GM18519 (cell line): ENCODE measurements at regions not wholly inside any gene's neighbourhood (a gene's known extent, or its start where the extent isn't known, plus 50 kb on each side); places are given as distances from the start of the nearest gene placed in this dataset.

Experiments
- ATAC-seq: cut with Tn5 transposase; IDR thresholded peaks from one replicate; pipeline ENCODE4 v1.9.1; 2021; ENCODE audit warnings: mild to moderate bottlenecking, moderate library complexity; ENCODE audit not compliant: unreplicated experiment, low FRiP score

DNA sequence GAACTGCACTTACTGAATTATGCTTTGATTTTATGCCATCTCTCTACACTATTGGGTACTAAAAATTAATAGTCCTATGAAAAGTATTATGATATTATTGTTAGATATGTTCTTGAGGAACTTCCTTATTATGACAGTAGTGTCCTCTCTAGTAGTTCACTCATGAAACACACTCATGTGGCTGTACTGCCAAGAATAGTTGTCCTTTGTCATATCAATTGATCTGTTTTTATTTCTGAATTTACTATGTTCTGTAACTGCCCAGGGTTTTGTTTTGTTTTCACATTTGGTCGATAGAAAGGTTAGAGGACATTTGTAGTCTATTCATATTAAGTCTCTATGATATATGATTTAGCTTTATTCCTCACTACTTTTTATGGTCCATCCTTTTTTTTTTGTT lies 215.2 kb downstream of the PPARGC1A start:
- no peak for ATAC-seq

DNA sequence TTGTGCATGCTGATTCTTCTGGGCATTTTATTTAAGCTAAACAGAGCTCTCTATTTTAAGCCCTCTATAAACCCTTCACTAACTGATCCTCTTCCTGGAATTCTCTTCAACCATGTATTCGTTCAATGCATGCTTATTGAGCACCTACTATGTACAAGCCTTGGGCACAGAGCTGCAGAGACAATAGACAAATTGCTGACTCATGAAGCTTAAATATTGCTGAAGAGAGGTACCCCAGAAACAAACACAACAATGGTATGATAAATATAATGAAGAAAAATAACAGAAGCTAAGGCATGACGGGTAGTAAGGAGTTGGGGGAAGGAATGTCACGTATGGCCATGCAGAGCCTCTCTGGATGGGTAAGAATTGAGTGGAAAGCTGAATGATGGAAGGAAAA lies 222.2 kb downstream of the PPARGC1A start:
- ATAC-seq, result no peak

DNA sequence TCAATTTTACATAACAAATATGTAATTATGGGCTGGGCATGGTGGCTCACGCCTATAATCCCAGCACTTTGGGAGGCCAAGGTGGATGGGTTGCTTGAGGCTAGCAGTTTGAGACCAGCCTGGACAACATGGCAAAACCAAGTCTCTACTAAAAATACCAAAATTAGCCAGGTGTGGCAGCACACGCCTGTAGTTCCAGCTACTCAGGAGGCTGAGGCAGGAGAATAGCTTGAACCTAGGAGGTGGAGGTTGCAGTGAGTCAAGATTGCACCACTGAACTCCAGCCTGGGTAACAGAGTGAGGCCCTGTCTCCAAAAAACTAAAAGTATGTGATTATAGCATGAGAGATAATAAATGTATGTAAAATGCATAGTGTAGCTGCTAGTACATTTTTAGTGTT lies 229.0 kb downstream of the PPARGC1A start:
- no peak for ATAC-seq

DNA sequence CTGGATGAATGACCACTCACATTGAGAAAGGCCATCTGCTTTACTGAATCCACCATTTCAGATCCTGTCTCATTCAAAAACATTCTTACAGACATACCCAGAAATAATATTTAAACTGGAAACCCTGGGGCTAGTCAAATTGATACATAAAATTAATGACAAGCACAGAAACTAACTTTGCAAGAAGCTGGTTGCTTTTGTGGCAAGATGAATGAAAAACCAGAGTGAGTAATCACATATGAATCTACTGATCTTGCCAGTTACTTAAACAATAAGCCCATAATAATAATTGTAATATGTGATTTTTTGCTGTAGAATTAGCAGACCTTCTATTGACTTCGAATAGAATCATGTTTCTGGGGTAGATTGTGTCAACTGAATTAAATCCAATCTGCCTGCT lies 235.1 kb downstream of the PPARGC1A start:
- ATAC-seq, result no peak

DNA sequence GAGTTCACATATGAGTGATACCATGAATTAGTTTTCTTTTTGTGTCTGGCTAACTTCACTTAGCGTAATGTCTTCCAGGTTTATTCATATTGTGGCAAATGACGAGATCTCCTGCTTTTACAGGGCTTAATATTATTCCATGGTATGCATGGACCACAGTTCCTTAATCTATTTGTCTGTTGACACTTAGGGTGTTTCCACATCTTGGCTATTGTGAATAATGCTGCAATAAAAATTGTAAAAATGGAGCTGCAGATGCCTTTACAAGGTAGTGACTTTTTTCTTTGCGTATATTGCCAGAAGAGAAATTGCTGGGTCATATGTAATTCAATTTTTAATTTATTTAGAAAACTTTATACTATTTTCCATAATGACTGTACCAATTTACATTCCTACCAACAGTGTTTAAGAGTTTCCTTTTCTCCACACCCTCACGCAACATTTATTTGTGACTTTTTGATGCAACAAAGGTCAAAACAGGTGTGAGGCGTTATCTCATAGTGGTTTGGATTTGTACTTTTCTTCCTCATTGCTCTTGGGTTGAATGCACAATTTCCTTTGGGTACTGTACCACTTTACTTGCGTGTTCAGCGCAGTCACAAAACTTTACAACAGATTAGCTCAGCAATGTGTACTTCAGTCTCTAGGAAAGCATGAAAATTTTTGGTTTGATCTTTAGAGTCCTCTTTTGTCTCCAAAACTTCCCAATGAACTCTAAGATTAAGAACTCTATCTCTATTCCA lies 240.8 kb downstream of the PPARGC1A start:
- no peak for ATAC-seq

DNA sequence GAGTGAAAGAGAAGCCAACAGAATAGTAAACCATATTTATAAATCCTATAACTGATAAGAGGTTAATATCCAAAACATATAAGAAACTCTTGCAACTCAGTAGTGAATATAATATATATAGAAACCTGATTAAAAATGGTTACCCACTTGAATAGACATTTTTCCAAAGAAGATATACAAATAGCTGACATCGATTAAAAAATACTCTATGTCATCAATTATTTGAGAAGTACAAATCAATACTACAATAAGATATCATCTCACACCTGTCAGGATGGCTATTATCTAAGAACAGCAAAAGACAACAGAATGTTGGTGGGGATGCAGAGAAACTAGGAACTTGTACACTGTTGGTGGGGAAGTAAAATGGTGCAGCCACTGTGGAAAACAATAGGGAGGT lies 254.4 kb downstream of the PPARGC1A start:
- ATAC-seq, result no peak

DNA sequence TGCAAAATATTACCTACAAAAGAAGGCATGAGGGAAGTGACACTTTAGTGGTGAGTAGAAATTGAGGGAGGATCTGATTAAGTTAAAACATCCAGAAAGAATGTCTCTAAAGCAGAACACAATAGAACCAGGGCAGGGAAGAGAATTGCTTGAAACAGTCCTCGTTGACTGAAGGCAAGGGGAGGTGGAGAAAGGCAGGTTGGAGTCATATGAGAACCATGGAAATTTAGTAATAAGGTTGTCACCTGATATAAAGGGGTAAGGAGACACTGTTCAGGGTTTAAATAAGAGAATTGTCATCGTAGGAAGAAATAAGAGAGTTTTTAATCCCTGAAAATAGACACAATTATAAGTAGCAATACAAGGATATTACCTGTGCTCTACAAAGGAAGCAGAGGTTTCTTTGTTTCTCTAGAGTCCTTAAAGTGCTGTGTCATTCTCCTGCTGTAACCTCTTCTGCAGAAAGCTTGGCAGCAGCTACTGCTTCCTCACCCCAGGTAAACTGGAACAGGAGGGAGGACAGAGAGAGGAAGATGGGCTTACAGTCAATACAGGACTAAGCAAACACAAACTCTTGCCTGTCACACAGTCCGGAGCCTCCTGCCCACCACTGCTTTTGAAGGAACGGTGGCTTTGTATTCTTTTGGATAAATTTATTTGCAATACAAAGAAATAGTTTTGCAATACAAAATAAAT lies 258.4 kb downstream of the PPARGC1A start:
- no peak for ATAC-seq

DNA sequence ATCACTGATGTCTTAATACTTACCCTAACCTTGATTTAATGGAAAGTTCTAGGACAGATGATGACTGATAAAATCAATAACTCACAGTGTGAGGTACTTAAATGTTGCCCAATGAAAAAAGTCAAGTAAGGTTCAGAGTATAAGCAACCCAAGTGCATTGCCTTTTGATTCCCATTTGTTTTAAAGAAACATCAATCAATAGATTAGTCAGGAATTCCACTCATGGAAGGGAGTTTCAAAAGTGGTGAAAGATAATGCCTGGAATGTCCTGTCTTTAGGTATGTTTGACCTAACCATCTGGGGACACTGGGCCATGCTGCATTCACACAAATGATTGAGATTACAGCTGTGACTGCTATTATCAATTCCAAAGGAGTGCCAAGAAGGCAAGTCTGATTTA lies 259.7 kb downstream of the PPARGC1A start:
- no peak for ATAC-seq

DNA sequence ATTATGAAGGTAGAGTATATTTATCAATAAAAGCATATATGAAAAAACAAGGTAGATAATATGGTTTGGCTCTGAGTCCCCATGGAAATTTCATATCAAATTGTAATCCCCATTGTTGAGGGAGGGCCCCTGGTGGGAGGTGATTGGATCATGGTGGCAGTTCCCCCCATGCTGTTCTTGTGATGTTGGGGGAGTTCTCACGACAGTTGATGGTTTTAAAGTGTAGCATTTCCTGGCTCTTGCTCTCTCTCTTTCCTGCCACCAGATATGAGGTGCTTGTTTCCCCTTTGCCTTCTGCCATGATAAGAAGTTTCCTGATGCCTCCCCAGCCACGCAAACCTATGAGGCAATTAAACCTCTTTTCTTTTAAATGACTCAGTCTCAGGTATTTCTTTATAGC lies 260.4 kb downstream of the PPARGC1A start:
- ATAC-seq, result no peak

DNA sequence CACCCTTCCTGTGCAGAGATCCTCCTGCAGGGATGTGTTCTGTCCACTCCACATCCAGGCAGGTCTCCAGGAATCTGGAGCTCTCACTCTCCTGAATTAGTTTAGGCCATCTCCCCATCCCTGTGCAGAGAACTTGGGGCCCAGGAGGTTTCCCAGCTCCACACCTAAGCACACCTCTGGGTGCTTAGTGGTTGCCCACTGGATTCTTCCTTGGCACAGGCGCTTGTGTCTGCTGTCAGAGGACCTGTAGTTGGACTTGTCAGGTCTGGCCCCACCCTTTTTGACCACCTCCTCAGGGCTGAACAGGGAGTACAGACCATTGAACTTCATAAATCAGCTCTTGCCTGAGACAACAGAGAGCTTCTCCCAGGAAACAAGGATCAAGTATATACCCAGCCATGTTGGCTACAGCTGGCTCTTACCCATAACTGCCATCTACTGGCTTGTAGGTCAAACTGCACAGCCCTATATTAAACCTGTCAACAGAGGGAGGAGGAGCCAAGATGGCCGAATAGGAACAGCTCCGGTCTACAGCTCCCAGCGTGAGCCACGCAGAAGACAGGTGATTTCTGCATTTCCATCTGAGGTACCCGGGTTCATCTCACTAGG lies 275.5 kb downstream of the PPARGC1A start:
- peak; percentile 65 for ATAC-seq

DNA sequence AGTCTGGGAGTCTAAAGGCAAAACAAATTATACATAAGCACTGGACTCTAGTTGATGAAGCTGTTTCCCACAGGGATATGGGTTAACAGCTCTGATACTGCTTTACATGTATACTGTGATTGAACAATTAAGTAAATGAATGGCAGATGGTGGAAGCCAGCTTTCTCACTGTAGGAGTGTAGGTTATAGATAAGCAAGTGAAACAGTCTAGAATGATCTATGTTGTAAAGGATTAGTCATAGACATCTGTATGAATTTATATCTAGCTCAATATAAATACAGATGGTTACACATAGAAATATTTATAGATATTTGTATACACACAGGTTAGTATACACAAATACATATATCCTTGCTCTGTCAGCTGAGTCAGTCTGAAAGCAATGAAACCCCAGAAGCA lies 276.1 kb downstream of the PPARGC1A start:
- ATAC-seq, result no peak

DNA sequence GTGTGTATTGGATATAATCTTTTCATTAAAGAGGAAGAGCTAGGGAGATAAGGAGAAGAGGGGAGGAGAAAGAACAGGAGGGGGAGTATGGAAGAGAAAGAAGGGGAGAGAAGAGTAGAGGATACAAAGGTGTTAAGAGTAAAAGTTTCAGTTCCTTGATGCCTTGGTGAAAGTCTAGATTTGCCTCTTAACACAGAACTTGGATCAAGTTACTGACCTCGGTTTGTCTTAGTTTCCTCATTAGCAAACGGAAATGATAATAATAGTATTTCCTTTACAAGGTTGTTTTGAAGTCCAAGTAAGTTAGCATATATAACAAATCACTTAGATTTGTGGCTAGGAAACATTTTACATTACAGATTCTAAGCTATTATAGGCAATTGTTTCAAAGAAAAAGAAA lies 287.1 kb downstream of the PPARGC1A start:
- no peak for ATAC-seq

DNA sequence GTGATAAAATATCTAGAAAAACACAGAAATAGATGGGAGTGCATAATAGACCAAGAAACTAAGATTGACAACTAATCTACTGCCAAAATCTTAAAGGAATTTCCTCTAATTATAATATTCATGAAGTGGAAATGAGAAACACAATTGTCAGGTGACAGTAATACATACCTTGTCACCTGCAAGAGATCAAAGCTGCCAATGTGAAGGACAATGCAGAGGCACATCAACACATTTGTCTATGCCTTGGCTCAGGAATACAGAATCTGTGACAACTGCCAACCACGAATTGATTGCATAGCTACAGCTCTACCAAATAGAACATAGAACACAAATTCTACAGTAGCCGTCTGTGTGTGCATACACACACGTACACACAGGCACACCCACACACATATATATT lies 295.7 kb downstream of the PPARGC1A start:
- no peak for ATAC-seq

DNA sequence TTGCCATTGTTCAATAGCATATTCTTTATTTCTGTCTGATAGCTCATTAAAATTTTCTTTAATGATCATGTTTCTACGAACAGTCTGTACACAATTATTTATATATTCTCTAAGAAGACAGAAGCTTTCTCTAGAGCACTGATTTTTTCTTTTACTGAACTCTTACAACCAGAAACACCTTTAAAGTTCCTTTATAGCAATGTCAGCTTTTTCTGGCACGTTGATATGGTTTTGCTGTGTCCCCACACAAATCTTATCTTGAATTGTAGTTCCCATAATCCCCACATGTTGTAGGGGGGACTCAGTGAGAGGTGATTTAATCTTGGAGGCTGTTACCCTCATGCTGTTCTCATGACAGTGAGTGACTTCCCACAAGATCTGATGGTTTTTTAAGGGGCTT lies 299.4 kb downstream of the PPARGC1A start:
- no peak for ATAC-seq

DNA sequence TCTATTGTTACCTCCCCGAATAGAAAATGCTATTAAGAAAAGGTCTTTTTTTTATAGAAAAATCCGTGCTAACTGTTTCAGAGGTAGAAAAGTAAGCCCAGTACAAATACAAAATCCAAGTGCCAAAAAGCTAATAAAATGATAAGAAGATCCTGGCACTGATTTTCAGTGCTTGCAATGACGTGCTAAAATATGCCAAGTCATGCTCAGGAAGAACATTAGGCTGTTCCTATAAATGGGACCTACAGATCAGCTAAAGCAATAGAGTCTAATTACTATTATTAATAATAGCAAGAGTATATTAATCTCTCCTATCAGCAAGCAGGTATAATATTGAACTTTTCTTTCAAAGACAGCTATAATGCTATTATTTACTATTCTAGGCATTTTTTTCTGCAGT lies 305.8 kb downstream of the PPARGC1A start:
- ATAC-seq, result no peak

DNA sequence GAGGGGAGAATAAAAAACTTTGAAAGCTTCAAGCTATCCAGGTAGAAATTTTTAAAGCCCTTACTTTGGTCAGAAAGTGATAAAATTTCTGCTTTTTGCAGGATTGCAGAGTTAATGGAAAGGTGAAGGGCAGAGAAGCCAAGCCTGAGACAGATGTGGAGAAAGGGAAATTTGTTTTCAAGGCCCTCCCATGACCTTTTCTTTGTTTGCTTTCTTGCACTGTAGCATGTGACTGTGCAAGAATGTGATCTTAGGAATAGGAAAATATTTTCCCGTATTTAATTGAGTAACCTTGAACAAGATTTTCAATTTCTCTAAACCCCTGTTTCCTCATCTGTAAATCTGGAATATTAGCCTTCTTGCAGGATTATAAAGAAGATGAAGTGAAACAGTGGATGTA lies 307.2 kb downstream of the PPARGC1A start:
- no peak for ATAC-seq

DNA sequence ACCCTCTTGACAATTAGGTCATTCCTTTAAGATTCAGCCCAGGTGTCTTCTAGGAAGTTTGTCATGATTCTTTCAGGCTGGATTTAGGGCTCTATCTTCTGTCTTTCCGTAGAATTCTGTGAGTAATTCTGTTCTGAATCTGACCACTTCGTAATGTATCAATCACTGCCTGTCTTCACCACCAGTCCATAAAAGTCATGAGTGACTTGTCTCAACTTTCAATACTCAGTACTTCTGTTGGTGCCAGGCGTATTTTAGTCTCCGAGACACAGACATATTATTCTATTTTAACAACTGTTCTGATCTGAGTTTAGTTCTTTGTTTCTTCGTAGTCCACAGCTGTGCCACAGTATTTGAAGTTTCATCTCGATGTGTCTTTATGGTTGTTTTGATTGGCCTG lies 310.7 kb downstream of the PPARGC1A start:
- ATAC-seq, result no peak

DNA sequence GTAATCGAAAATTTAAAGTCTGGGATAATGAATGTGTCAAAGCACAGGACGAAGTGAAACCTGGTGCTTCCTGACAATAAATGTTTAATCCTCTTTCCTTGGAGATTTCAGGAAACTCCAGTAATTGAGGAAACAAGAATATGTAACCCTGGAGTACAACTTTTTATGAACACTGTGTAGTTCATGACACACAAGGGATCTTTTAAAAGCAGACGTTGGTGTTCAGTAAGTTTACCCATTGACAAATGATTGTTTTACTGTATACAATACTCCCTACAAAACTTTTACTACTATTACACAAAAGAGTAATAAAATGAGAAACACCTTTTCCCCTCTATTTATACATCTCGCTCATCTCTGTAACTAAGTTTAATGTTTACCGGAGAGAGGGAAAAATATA lies 312.4 kb downstream of the PPARGC1A start:
- ATAC-seq, result no peak

DNA sequence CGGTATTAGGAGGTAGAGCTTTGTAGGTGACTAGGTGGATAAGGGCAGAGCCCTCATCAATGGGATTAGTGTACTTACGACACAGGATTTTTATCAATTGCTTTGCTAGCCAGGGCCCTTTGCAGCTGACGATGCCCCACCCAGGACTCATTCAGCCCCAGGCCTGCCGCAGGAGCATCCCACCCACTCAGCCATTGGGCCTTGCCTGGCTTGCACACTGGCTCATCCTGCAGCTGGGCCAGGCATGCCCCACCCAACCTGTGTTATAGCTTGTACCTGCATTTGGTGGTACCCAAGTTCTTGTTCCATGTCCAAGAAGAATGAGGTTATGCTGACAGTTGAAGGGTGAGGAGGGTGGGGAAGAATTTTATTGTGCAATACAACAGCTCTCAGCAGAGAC lies 317.5 kb downstream of the PPARGC1A start:
- no peak for ATAC-seq

DNA sequence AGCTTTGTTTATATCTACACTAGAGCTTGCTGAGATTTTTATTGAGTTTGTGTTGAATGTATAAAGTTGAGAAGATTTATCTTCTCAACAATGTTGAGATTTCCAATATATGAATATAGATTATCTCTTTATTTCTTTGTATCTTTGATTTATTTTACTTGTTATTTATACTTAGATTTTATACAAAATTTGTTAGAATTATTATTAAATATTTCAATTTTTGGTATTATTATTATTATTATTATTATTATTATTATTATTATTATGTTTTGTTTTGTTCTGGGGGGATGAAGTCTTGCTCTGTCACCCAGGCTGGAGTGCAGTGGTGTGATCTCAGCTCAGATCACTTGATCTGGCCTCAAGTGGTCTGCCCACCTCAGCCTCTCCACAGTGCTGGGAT lies 322.5 kb downstream of the PPARGC1A start:
- no peak for ATAC-seq

DNA sequence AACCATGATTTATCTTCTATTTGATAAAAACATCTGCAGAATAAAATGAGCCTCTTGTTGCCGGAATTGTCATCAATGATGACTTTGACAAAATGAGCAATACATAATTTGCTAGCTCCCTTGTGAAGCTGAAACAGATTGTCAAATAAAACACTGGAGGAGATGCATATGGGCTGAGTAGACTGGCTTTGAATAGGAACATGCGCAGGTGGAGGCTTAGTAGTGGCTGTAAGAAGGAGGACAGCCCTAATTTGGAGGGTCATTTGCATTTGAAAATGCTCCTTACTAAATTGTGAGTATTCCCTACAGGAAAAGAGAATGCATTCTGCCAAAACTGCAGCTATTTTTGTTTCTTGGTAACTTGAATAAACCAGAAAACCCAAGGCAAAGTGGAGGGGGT lies 329.1 kb downstream of the PPARGC1A start:
- ATAC-seq, result no peak

DNA sequence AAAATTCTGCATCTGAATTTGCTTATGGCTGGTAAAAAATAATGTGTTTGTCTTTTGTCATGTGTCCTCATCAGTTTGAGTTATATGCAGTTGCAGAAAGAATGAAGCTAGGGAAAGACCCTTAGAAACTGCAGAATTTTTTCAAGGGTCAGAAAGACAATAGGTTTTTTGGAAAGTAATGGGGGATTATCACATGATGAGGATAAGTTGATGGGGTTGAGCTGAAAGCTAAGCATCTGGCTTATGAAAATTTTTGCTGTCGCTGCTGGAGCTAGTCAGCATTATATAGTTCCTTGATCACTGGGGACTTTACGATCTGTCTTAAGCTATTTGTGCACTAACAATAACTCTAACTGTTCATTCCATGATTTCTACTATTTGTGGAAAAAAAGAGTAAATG lies 331.7 kb downstream of the PPARGC1A start:
- ATAC-seq, result no peak
